Pons (tissue), 1 donor: ENCODE measurements at regions not wholly inside any gene's neighbourhood (a gene's known extent, or its start where the extent isn't known, plus 50 kb on each side); places are given as distances from the start of the nearest gene placed in this dataset.

Experiments used
- DNase-seq: peaks from one replicate; pipeline ENCODE4 v3.0.0-alpha.2; 2016; ENCODE audit warnings: low spot score

- DNase-seq, result no peak
Observed at GRCh38 chr3:150063237-150063636, 92.5 kb upstream of the PFN2 start.

GRCh38 chr3:150062492-150062891, 91.8 kb upstream of the PFN2 start:
- DNase-seq, result peak; percentile 18

DNA sequence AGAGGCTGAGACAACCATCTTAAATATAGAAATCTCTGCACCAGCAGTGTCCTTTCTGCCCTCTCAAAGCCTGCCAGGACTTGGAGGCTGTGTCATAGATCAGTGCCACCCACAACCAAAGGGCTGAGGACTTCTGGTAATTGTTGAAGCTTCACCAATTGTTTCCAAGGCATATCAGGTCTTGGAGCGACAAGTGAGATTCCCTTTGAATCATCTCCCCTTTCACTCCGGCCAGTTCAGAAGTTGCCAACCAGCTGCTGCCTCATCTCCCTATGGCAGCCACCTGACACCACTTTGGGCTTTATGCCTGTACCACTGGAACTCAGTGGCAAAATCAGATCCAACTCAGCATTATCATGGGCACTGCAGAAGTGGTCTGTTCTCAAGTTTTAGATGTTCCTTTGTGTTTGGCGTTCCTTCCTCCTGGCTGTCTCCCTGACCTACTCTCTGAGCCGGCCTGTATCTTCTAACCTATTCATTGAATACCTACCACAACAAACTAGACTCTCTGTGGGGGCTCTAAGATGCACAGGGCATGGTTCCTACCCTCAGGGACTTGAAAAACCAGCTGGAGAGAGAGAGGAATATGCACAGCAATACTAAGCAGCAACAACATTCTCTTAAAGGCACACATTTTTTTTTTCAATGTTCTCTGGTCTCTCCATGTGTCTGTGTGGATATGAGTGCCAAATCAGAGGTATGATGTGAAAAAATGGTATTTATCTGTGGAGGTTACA, 90.8 kb upstream of the PFN2 start:
- DNase-seq, result no peak

GRCh38 chr3:150059729-150060128, 89.0 kb upstream of the PFN2 start:
- peak; percentile 74 for DNase-seq

GRCh38 chr3:150059241-150059640, 88.5 kb upstream of the PFN2 start:
- no peak for DNase-seq

DNA sequence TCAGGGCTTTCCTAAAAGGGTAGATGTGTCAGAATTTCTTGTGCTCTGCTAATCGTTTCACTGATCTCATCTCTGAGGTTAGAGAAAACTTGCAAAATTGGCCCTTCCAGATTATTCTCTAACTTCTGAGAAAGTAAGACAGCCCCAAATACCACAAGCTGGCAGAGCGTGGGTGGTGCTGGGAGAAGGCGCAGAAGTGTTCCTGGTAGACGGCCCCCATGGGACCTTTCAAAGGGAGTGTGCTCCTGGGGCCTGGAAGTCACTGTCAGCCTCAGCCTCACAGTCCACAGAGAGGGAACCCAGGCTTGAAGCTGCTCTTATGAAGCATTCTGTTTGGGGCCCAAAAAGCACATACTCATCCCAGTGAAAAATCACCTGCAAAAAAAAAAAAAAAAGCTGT, 86.5 kb upstream of the PFN2 start:
- no peak for DNase-seq

GRCh38 chr3:150055332-150055731, 84.6 kb upstream of the PFN2 start:
- no peak for DNase-seq

- no peak for DNase-seq
Observed at GRCh38 chr3:150054635-150055034, 83.9 kb upstream of the PFN2 start.

DNA sequence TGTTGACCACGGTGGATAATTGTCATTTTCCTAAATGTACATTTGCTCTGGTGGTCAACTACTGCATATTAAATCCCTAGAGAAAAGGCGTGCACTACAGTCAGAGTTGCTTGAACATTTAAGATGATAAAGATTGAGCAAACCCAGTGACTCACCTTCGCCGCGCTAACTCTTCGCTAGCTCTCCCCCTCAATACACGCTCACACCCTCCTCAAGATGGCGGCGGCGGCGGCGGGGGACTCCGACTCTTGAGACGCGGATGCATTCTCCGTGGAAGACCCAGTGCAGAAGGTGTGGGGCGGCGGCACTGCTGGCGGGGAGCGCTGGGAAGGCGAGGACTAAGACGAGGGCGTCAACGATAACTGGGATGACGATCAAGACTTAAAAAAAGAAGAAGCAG, 79.8 kb upstream of the PFN2 start:
- no peak for DNase-seq

GRCh38 chr3:150049317-150049716, 78.6 kb upstream of the PFN2 start:
- no peak for DNase-seq

- no peak for DNase-seq
Observed at GRCh38 chr3:150041877-150042276, 71.2 kb upstream of the PFN2 start.

DNA sequence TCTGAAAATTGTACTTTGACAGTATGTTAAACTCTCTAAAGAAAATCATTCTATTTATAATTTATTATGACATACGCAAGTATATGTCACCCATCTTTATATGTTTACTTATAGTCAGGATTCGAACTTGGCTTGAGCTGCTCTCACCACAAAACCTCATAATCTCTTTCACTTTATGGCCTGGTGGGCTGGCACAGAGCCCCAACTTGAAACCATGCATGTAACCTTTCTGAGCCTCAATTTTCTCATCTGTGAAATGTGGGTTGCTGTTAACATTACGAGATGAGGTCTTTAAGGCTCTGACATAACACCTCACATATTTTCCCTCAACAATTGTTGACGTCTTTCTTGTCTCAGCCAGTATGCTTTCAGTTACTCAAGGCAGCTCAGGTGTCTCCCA, 69.4 kb upstream of the PFN2 start:
- DNase-seq, result no peak

DNA sequence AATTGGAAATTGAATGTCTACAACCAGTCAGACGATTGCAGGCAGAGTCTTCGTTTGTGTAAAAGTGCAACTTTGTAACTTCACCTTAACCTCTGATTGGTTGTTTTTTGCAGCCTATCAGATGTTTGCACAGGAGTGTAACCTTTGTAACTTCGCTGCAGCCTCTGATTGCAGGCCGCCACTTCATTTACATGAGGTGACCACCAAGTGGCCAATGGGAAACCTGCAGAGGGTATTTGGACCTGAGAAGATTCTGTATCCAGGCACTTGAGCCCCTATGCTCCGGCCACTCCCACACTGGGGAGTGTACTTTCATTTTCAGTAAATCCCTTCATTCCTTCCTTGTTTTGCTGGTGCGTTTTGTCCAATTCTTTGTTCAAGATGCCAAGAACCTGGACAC, 68.1 kb upstream of the PFN2 start:
- DNase-seq, result no peak

DNA sequence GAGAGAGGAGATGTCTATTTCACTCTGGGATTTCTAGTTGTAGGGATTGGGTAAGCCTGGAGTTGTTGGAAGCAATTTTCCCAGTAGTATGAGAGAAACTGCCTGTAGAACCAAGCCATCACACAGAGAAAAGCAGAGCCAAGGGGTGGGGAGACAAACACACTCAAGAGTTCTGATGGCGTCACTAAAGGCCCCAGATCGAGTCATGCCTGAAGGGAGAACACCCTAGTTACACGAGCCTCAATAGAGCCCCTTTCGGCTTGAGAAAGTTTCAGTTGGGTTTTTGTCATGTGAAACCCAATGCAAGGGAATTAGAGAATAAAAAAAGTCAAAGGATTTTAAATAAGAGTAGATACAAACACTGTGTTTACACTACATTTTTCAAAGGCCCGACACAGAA, 66.1 kb upstream of the PFN2 start:
- no peak for DNase-seq

- no peak for DNase-seq
Observed at GRCh38 chr3:150035910-150036612, 65.4 kb upstream of the PFN2 start.

GRCh38 chr3:150035301-150035779, 64.6 kb upstream of the PFN2 start:
- DNase-seq, result no peak

DNA sequence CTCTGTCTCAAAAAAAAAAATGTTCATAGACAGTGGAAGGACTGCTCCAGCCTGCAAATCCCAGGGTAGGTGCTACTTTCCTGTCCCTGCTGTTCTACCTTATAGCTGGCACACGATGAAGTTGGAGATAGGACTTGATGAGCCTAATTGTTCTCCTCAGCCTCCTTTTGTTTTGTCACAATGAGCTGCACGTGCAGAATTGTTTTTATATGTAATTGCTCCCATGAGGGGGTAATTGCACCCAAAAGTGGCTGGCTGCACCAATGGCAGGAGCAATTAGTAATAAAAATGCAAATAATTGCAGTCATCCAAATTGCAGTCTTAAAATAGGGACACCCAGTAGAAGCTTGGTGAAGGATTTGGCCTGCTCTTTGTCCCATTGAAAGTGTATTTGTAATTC, 63.0 kb upstream of the PFN2 start:
- no peak for DNase-seq

GRCh38 chr3:150030841-150031240, 60.1 kb upstream of the PFN2 start:
- no peak for DNase-seq

- no peak for DNase-seq
Observed at GRCh38 chr3:150023239-150023636, 52.5 kb upstream of the PFN2 start.

GRCh38 chr3:150022381-150023238, 51.9 kb upstream of the PFN2 start:
- DNase-seq, result no peak

DNA sequence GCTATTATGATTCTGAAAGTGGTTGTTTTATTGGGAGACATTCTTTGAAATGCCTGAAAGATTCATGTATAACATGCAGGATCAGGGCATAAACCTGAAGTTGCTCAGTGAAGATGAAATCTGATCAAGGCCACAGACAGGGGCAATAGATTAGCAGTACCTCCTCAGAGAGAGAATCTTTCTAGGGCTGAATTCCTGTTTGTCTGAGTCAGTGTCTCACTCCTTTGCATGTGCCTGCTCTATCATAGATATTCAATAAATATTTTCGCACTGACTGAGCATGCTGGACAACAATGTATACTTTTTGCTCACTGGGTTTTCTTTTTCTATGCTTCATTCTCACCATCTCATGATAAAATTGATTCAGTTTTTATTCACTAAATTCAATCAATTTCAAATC, 49.8 kb upstream of the PFN2 start:
- DNase-seq, result no peak
